HepG2 (cell line): ENCODE measurements at regions not wholly inside any gene's neighbourhood (a gene's known extent, or its start where the extent isn't known, plus 50 kb on each side); places are given as distances from the start of the nearest gene placed in this dataset.

Experiments
- ATAC-seq: fragments of 200-7000 bp; cut with Tn5 transposase; 3 replicates; pipeline ENCODE4 v1.9.1; 2020; ENCODE audit warnings: mild to moderate bottlenecking, moderate library complexity
- BruUV-seq: library from RNA; stranded (reverse); fragments of 400-500 nt; replicated peaks from 2 replicates; lab custom pipeline; 2021; lab: Mats Ljungman, UMichigan
- CTCF ChIA-PET: fragments of 300-600 bp; formaldehyde crosslinking; extraction: SDS; loops from one replicate; lab custom pipeline; 2021; ENCODE audit warnings: low total read pairs, inconsistent platforms, low intra/inter-chr PET ratio; lab: Yijun Ruan, JAX
- POLR2A ChIA-PET: fragments of 350-600 bp; sonication (Branson Sonifier 250); formaldehyde crosslinking; loops from one replicate; lab custom pipeline; 2020; ENCODE audit warnings: antibody characterized with exemption, inconsistent platforms; lab: Yijun Ruan, JAX
- DNase-seq: peaks from one replicate; pipeline ENCODE4 v3.0.0-alpha.2; 2015; ENCODE audit warnings: low spot score
- FAIRE-seq: peaks from 3 replicates; lab custom pipeline; 2011; peaks lifted over from hg19 to GRCh38; lab: Jason Lieb, UNC
- H2AFZ ChIP-seq: one replicate; pipeline ENCODE4 v1.6.1; 2011; ENCODE audit warnings: low read length, inconsistent platforms
- H3K27ac ChIP-seq: fragments of 300-600 bp; 3 replicates; pipeline ENCODE4 v1.8.0; 2011; ENCODE audit warnings: mixed run types, mild to moderate bottlenecking, mixed read lengths, low read length, inconsistent platforms; ENCODE audit not compliant: insufficient read depth; ENCODE audit errors: extremely low read length
- H3K27me3 ChIP-seq, 2 experiments: fragments of 200-600 bp in 1 of 2; 2 replicates in 1 of 2; 3 replicates in 1 of 2; pipeline versions ENCODE4 v1.6.0 to v1.8.0; 2011; ENCODE audit warnings: low read length in 2 of 2, mild to moderate bottlenecking in 2 of 2, moderate library complexity in 2 of 2, inconsistent platforms in 1 of 2; ENCODE audit not compliant: insufficient read depth in 2 of 2, control insufficient read depth in 1 of 2
- H3K36me3 ChIP-seq, 2 experiments: fragments of 200-600 bp in 1 of 2; replicated peaks in 1 of 2; 2 replicates in 1 of 2; 3 replicates in 1 of 2; pipeline versions ENCODE4 v1.5.1 to v1.8.0; 2011; ENCODE audit warnings: low read length in 2 of 2, inconsistent platforms in 1 of 2; ENCODE audit not compliant: insufficient read depth in 2 of 2, control insufficient read depth in 1 of 2
- H3K4me1 ChIP-seq: 2 replicates; pipeline ENCODE4 v1.5.1; 2012; ENCODE audit warnings: low read length, inconsistent platforms; ENCODE audit not compliant: insufficient read depth
- H3K4me2 ChIP-seq: 2 replicates; pipeline ENCODE4 v1.6.0; 2011; ENCODE audit warnings: low read depth, low read length, inconsistent platforms
- H3K4me3 ChIP-seq, 3 experiments: fragments of 200-600 bp in 1 of 3; sonication (generic), shearing (Covaris generic) in 1 of 3; replicated peaks in 1 of 3; 2 replicates each; pipeline ENCODE4 v1.5.1; 2011 to 2016; ENCODE audit warnings: low read length in 3 of 3, inconsistent platforms in 2 of 3, low read depth in 2 of 3, mild to moderate bottlenecking in 2 of 3, control low read depth in 1 of 3, mixed read lengths in 1 of 3; ENCODE audit not compliant: insufficient read depth in 1 of 3
- H3K79me2 ChIP-seq: one replicate; pipeline ENCODE4 v1.6.1; 2011; ENCODE audit warnings: low read length, inconsistent platforms; ENCODE audit not compliant: insufficient read depth
- H3K9ac ChIP-seq: 2 replicates; pipeline ENCODE4 v1.6.0; 2011; ENCODE audit warnings: mild to moderate bottlenecking, low read depth, low read length, inconsistent platforms; ENCODE audit not compliant: insufficient read depth
- H3K9me3 ChIP-seq: 2 replicates; pipeline ENCODE4 v1.5.1; 2012; ENCODE audit warnings: mild to moderate bottlenecking, low read length
- H4K20me1 ChIP-seq: 2 replicates; pipeline ENCODE4 v1.6.0; 2011; ENCODE audit warnings: inconsistent platforms, mild to moderate bottlenecking, low read length, moderate library complexity; ENCODE audit not compliant: insufficient read depth
- NONO ChIP-seq, 2 experiments: fragments of 450-650 bp in 1 of 2; sonication (generic) in 1 of 2; formaldehyde crosslinking in 1 of 2; IDR thresholded peaks in 1 of 2; conservative IDR thresholded peaks in 1 of 2; 2 replicates each; pipeline versions ENCODE4 v1.6.1 to v1.8.0; 2017 to 2022; ENCODE audit warnings: mild to moderate bottlenecking in 1 of 2, missing genetic modification reagents in 1 of 2, moderate library complexity in 1 of 2
- SMARCE1 ChIP-seq: fragments of 450-650 bp; IDR thresholded peaks from 2 replicates; pipeline ENCODE4 v1.6.1; 2017; ENCODE audit warnings: borderline replicate concordance
- TSC22D2 ChIP-seq: sonication (generic); formaldehyde crosslinking; IDR thresholded peaks from 2 replicates; pipeline ENCODE4 v1.5.1; 2020; ENCODE audit warnings: missing genetic modification reagents, mild to moderate bottlenecking, borderline replicate concordance
- WIZ ChIP-seq: sonication (generic); formaldehyde crosslinking; IDR thresholded peaks from 2 replicates; pipeline ENCODE4 v1.5.1; 2020; ENCODE audit warnings: mild to moderate bottlenecking, missing genetic modification reagents
- YY1 ChIP-seq: IDR thresholded peaks from 2 replicates; pipeline ENCODE4 v1.6.1; 2011; ENCODE audit warnings: low read length, low read depth, moderate library complexity, mild to moderate bottlenecking; ENCODE audit not compliant: insufficient read depth, insufficient replicate concordance
- ZNF282 ChIP-seq: fragments of 450-650 bp; IDR thresholded peaks from 2 replicates; pipeline ENCODE4 v1.6.1; 2018; ENCODE audit not compliant: partially characterized antibody
- ZNF451 ChIP-seq: sonication (generic); formaldehyde crosslinking; IDR thresholded peaks from 2 replicates; pipeline ENCODE4 v1.5.0; 2020; ENCODE audit warnings: mild to moderate bottlenecking, missing genetic modification reagents
- ZNF75D ChIP-seq: sonication (generic); formaldehyde crosslinking; IDR thresholded peaks from 2 replicates; pipeline ENCODE4 v1.8.1; 2023; ENCODE audit warnings: missing genetic modification reagents, mild to moderate bottlenecking, borderline replicate concordance
- WGBS: methylation state at CpG from one replicate; pipeline ENCODE4 v1.1.6; 2017; ENCODE audit warnings: low lambda C conversion rate; 5-methylcytosine and 5-hydroxymethylcytosine counted together
- in situ Hi-C: cut with HindIII; loops from 2 replicates; pipeline ENCODE4 v1.10.0; 2017; ENCODE audit warnings: low pct_unique_long_range_greater_than_20kb; ENCODE audit not compliant: extremely low pct_ligation_motif_present
- intact Hi-C: fragments of 100-400 bp; cut with micrococcal nuclease; formaldehyde crosslinking; loops from one replicate; pipeline ENCODE4 v1.10.0; 2022; ENCODE audit not compliant: unreplicated experiment

GRCh38 chr11:96595011-96595410 lies 205.2 kb downstream of the JRKL start:
- Histone ChIP-seq H3K9me3 (no peaks in the 10 kb centered on the region), H3K4me2 (no peak overlapping the region), H3K27ac (no peak overlapping the region), H3K4me3 (no peak overlapping the region), H4K20me1 (no peaks in the 10 kb centered on the region), H3K27me3 (no peaks in the 10 kb centered on the region), H3K36me3 (no peaks in the 10 kb centered on the region), H2AFZ (no peak overlapping the region), H3K4me1 (no peaks in the 10 kb centered on the region), H3K9ac (no peak overlapping the region), H3K79me2 (no peaks in the 10 kb centered on the region)
- ATAC-seq (no peak), FAIRE-seq (no peak), DNase-seq (no peak)
- WGBS, result 18% methylated on average over 4 of the region's 4 CpGs
- ChIA-PET CTCF (no interaction called here), POLR2A (no interaction called here)
- TF ChIP-seq ZNF451 (CRISPR knock-in tag), result no peak
- no peak for TF ChIP-seq NONO (IDR thresholded peaks at IDR 0.05)
- TF ChIP-seq NONO (CRISPR knock-in tag; conservative IDR thresholded peaks at IDR 0.05), result no peak
- intact Hi-C loops (no loop called here), in situ Hi-C loops (no loop called here)
- BruUV-seq, result no TSS peak

- no peak overlapping the region for H3K4me3 ChIP-seq
- DNase-seq (no peak), ATAC-seq (no peak), FAIRE-seq (no peak)
- H3K79me2 ChIP-seq, result no peaks in the 10 kb centered on the region
- H3K9ac ChIP-seq, result no peak overlapping the region
- H3K27ac ChIP-seq, result no peak overlapping the region
- no TSS peak for BruUV-seq
- no peaks in the 10 kb centered on the region for H3K4me1 ChIP-seq
- ChIA-PET POLR2A (no interaction called here), CTCF (no interaction called here)
- no peaks in the 10 kb centered on the region for H3K9me3 ChIP-seq
- intact Hi-C loops (no loop called here), in situ Hi-C loops (no loop called here)
- no peaks in the 10 kb centered on the region for H4K20me1 ChIP-seq
- no peaks in the 10 kb centered on the region for H3K27me3 ChIP-seq
- H2AFZ ChIP-seq, result no peak overlapping the region
- no peak for TF ChIP-seq ZNF282
- no peak for TF ChIP-seq TSC22D2 (CRISPR knock-in tag)
- TF ChIP-seq ZNF75D (CRISPR knock-in tag), result no peak
- no peak for TF ChIP-seq SMARCE1
- no peak for TF ChIP-seq YY1
- no peak for TF ChIP-seq WIZ
- no peaks in the 10 kb centered on the region for H3K36me3 ChIP-seq
- no peak overlapping the region for H3K4me2 ChIP-seq
- WGBS, result 3% methylated on average over 4 of the region's 4 CpGs
These were observed 218.2 kb downstream of the JRKL start for GRCh38 chr11:96607864-96608558.
